Hematopoietic multipotent progenitor cell treated with erythropoietin and hydrocortisone succinate and interleukin-3 and kit ligand, for 4 days (in vitro differentiated cells): ENCODE measurements at regions not wholly inside any gene's neighbourhood (a gene's known extent, or its start where the extent isn't known, plus 50 kb on each side); places are given as distances from the start of the nearest gene placed in this dataset.

Experiments used
- DNase-seq: peaks from one replicate; pipeline ENCODE4 v3.0.0-alpha.2; 2015

DNA sequence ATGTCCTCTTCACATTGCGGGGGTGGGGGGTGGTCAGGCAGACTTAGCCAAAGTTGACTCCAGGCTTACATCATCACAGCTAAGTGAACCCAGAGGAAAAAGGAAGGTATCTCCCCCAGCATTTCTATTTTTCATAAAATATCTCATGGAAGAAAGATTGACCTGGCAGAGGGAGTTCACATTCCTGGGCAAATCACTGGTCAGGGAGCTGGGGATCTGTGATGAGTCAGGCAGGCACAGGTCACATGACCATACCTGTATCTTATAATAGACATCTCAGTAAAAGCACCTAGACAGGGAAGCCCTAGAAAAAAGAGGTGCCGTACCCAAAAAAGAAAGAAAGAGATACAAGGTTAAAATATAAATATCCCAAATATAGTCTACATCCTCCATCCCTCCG is 57.3 kb upstream of the WWC1 start:
- no peak for DNase-seq

DNA sequence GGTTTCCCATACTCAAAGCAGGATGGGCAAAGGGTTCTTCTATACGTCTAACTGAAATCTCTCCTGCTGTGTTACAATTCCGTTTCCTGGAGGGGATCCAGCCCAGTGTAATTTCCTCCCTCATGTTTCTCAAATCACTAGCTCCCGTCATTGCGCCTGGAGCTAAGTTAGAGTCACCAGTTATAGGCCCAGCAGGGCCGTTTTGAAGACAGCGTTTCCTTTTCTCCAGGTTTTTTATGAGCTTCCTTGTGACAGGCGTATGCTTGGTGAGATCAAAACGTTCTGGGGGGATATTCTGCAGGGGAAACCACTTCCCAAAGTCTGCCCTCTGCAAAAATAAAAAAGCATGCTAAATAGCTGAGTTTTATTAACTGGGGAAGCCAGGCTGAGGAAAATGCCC is 53.0 kb upstream of the WWC1 start:
- DNase-seq = no peak

DNA sequence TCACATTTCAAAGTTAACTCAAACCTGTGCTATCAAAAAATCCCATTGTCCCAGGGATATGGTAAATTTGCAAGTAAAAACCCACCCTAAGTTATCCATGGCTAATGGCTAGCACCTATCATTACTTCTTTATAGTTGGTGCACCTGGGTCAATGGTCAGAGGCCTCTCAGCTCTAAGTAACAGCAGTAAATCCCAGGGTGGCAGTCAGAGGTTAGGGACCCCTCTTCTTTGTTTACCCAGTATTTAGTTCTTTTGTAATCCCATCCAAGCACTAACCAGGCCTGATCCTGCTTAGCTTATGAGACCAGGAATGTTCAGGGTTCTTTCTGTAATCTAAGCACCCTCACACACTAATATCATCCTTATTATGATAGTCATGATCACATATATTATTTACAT is 52.1 kb upstream of the WWC1 start:
- no peak for DNase-seq
